ENCODE measurements at regions not wholly inside any gene's neighbourhood (a gene's known extent, or its start where the extent isn't known, plus 50 kb on each side); places are given as distances from the start of the nearest gene placed in this dataset.

- no peak for DNase-seq (ENCODE audit: low read depth)
- Histone ChIP-seq H3K27me3 (ENCODE audit: control insufficient read depth, insufficient read depth, low read length) (peaks cover 11% of the 10 kb centered on the region), H3K36me3 (ENCODE audit: control insufficient read depth, insufficient read depth, low read length) (no peaks in the 10 kb centered on the region), H3K4me3 (ENCODE audit: low read depth, low read length) (no peak overlapping the region)
- TF ChIP-seq CTCF (IDR thresholded peaks at IDR 0.05; ENCODE audit: insufficient read depth, low read length, poor library complexity, severe bottlenecking) = no peak
These were observed 80.3 kb upstream of the DUSP22 start for GRCh38 chr6:211871-212497.

GRCh38 chr6:213284-213683 is 79.0 kb upstream of the DUSP22 start:
- no peak for DNase-seq (ENCODE audit: low read depth)
- no peak for TF ChIP-seq CTCF (IDR thresholded peaks at IDR 0.05; ENCODE audit: insufficient read depth, low read length, poor library complexity, severe bottlenecking)
- H3K27me3 ChIP-seq (ENCODE audit: control insufficient read depth, insufficient read depth, low read length) = peaks cover 11% of the 10 kb centered on the region
- H3K36me3 ChIP-seq (ENCODE audit: control insufficient read depth, insufficient read depth, low read length) = no peaks in the 10 kb centered on the region
- H3K4me3 ChIP-seq (ENCODE audit: low read depth, low read length) = no peak overlapping the region

GRCh38 chr6:214428-214827 is 77.9 kb upstream of the DUSP22 start:
- H3K36me3 ChIP-seq (ENCODE audit: control insufficient read depth, insufficient read depth, low read length) = no peaks in the 10 kb centered on the region
- H3K4me3 ChIP-seq (ENCODE audit: low read depth, low read length) = no peak overlapping the region
- H3K27me3 ChIP-seq (ENCODE audit: control insufficient read depth, insufficient read depth, low read length) = peaks cover 11% of the 10 kb centered on the region
- DNase-seq (ENCODE audit: low read depth) = no peak
- TF ChIP-seq CTCF (IDR thresholded peaks at IDR 0.05; ENCODE audit: insufficient read depth, low read length, poor library complexity, severe bottlenecking) = no peak

- peaks cover 11% of the 10 kb centered on the region for H3K27me3 ChIP-seq (ENCODE audit: control insufficient read depth, insufficient read depth, low read length)
- no peak overlapping the region for H3K4me3 ChIP-seq (ENCODE audit: low read depth, low read length)
- no peak for TF ChIP-seq CTCF (IDR thresholded peaks at IDR 0.05; ENCODE audit: insufficient read depth, low read length, poor library complexity, severe bottlenecking)
- H3K36me3 ChIP-seq (ENCODE audit: control insufficient read depth, insufficient read depth, low read length) = no peaks in the 10 kb centered on the region
- DNase-seq (ENCODE audit: low read depth) = peak; percentile 72
These were observed 76.8 kb upstream of the DUSP22 start for GRCh38 chr6:215335-216034.

- peak; percentile 39 for TF ChIP-seq CTCF (IDR thresholded peaks at IDR 0.05; ENCODE audit: insufficient read depth, low read length, poor library complexity, severe bottlenecking)
These were observed 75.1 kb upstream of the DUSP22 start for GRCh38 chr6:217048-217659.

More at GRCh38 chr6:217048-217659, 75.1 kb upstream of the DUSP22 start:
- DNase-seq (ENCODE audit: low read depth) = no peak
- no peaks in the 10 kb centered on the region for H3K27me3 ChIP-seq (ENCODE audit: control insufficient read depth, insufficient read depth, low read length)
- no peak overlapping the region for H3K4me3 ChIP-seq (ENCODE audit: low read depth, low read length)
- H3K36me3 ChIP-seq (ENCODE audit: control insufficient read depth, insufficient read depth, low read length) = no peaks in the 10 kb centered on the region

Measured in kidney epithelial cell (primary cell).